Hypothalamus (tissue), 51 donors: ENCODE measurements at regions not wholly inside any gene's neighbourhood (a gene's known extent, or its start where the extent isn't known, plus 50 kb on each side); places are given as distances from the start of the nearest gene placed in this dataset.

Experiments
- DNase-seq, 51 donors: peaks; one replicate each; lab custom pipeline; 2025; lab: John Stamatoyannopoulos, UW

- no peak for DNase-seq
Observed at GRCh38 chr4:185921583-185922555, 109.9 kb upstream of the SORBS2 start.

GRCh38 chr4:185924458-185925044 lies 112.6 kb upstream of the SORBS2 start:
- DNase-seq, result no peak

- DNase-seq, result no peak
Observed at GRCh38 chr4:185925910-185926360, 113.9 kb upstream of the SORBS2 start.

GRCh38 chr4:185931375-185931774 lies 119.4 kb upstream of the SORBS2 start:
- no peak for DNase-seq

- DNase-seq, result no peak
Observed at GRCh38 chr4:185931986-185932385, 120.0 kb upstream of the SORBS2 start.

- no peak for DNase-seq
Observed at GRCh38 chr4:185932491-185932890, 120.5 kb upstream of the SORBS2 start.

GRCh38 chr4:185933078-185933581 lies 121.1 kb upstream of the SORBS2 start:
- no peak for DNase-seq

- DNase-seq, result no peak
Observed at GRCh38 chr4:185936650-185937376, 124.8 kb upstream of the SORBS2 start.

GRCh38 chr4:185938654-185939053 lies 126.7 kb upstream of the SORBS2 start:
- no peak for DNase-seq

GRCh38 chr4:185941461-185941860 lies 127.5 kb upstream of the TLR3 start:
- no peak for DNase-seq

- DNase-seq, result no peak
Observed at GRCh38 chr4:185945252-185945651, 123.7 kb upstream of the TLR3 start.

- DNase-seq, result no peak
Observed at GRCh38 chr4:185945906-185946305, 123.0 kb upstream of the TLR3 start.

- DNase-seq, result no peak
Observed at GRCh38 chr4:185950891-185951290, 118.1 kb upstream of the TLR3 start.

GRCh38 chr4:185955151-185955770 lies 113.7 kb upstream of the TLR3 start:
- DNase-seq, result peak in 1 of 51 donors; percentile 34

GRCh38 chr4:185955826-185956543 lies 113.0 kb upstream of the TLR3 start:
- peak in 8 of 51 donors; percentile 6 to 78 (median 12) for DNase-seq

GRCh38 chr4:185956544-185956940 lies 112.4 kb upstream of the TLR3 start:
- DNase-seq, result peak in 1 of 51 donors; percentile 47

- DNase-seq, result no peak
Observed at GRCh38 chr4:185958094-185958747, 110.7 kb upstream of the TLR3 start.

GRCh38 chr4:185965426-185966384 lies 103.3 kb upstream of the TLR3 start:
- no peak for DNase-seq
